ENCODE measurements at regions not wholly inside any gene's neighbourhood (a gene's known extent, or its start where the extent isn't known, plus 50 kb on each side); places are given as distances from the start of the nearest gene placed in this dataset.

DNA sequence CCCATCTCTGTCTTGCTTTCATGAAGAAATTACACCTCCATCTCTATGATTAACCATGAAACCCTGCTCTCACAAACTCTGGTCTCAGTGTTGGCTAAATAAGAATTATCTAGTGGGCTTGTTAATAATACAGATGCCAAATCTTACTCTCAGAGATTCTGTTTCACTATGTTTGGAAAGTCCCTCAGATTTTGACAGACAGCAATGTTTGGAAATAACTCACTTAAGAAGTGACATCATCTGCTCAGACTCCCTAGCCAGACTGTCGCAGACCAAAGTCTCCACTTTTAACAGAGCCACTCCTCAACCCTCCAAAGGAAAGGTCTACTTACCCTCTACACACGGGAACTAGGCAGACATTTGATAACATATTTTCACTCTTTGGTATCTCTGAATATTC lies 328.5 kb upstream of the FGF16 start:
- in situ Hi-C loops (cut with MboI; ENCODE audit: low sequenced_read_pairs): no loop called here
- H3K23ac ChIP-seq (ENCODE audit: low read depth, low read length): no peak overlapping the region
- no peak overlapping the region for H2AFZ ChIP-seq (replicated peaks; ENCODE audit: low read length, poor library complexity)
- dilution Hi-C loops (cut with HindIII; ENCODE audit: low sequenced_read_pairs, unreplicated experiment): no loop called here
- no peak overlapping the region for H2BK120ac ChIP-seq (ENCODE audit: low read depth, low read length)
- H4K8ac ChIP-seq (ENCODE audit: low read depth in 2 of 2, low read length in 2 of 2): no peak overlapping the region
- no peak overlapping the region for H3K4me3 ChIP-seq (ENCODE audit: insufficient read depth, low read depth, low read length)
- H3K18ac ChIP-seq (ENCODE audit: low read depth, low read length): no peak overlapping the region
- no peak overlapping the region for H4K91ac ChIP-seq (ENCODE audit: insufficient read depth, low read depth, low read length)
- H3K9me3 ChIP-seq (ENCODE audit: control insufficient read depth, insufficient read depth, low read length): no peaks in the 10 kb centered on the region
- intact Hi-C loops (cut with micrococcal nuclease): no loop called here
- H3K4me1 ChIP-seq (ENCODE audit: control insufficient read depth, insufficient read depth, low read length): no peaks in the 10 kb centered on the region
- H4K5ac ChIP-seq (ENCODE audit: low read depth, low read length): no peak overlapping the region
- no peak overlapping the region for H3K27ac ChIP-seq (ENCODE audit: insufficient read depth, low read length)
- WGBS, 2 experiments (ENCODE audit: extremely low coverage in 2 of 2, insufficient read length in 1 of 2): no CpG with 5 or more reads among the region's 2 CpGs
- no peaks in the 10 kb centered on the region for H4K20me1 ChIP-seq (ENCODE audit: insufficient read depth, low read length)
- DNase-seq (no peak), ATAC-seq (ENCODE audit: low read depth) (no peak)
- no peak overlapping the region for H2AK5ac ChIP-seq (ENCODE audit: low read depth, low read length)
- CTCF ChIA-PET: no interaction called here
- H3K56ac ChIP-seq (ENCODE audit: extremely low read depth, insufficient read depth, low read length): no peak overlapping the region
- BruUV-seq (replicated peaks): no TSS peak
- TF ChIP-seq CHD1 (IDR thresholded peaks at IDR 0.05; ENCODE audit: low read depth, low read length) (no peak), SMC3 (IDR thresholded peaks at IDR 0.05; ENCODE audit: low read depth, low read length) (no peak), MXI1 (IDR thresholded peaks at IDR 0.05; ENCODE audit: borderline replicate concordance, low read depth, low read length) (no peak), RAD21 (IDR thresholded peaks at IDR 0.05; ENCODE audit: low read length) (no peak), RFX5 (IDR thresholded peaks at IDR 0.05; ENCODE audit: low read depth, low read length) (no peak), RCOR1 (IDR thresholded peaks at IDR 0.05; ENCODE audit: insufficient replicate concordance, low read length) (no peak), MAZ (IDR thresholded peaks at IDR 0.05; ENCODE audit: borderline replicate concordance, low read depth, low read length) (no peak), USF2 (IDR thresholded peaks at IDR 0.05; ENCODE audit: low read depth, low read length) (no peak), FOS (IDR thresholded peaks at IDR 0.05; ENCODE audit: low read depth, low read length) (no peak), BHLHE40 (IDR thresholded peaks at IDR 0.05; ENCODE audit: low read depth, low read length) (no peak), POLR2A (IDR thresholded peaks at IDR 0.05; ENCODE audit: low read depth, low read length) (no peak), MAFK (IDR thresholded peaks at IDR 0.05; ENCODE audit: low read depth, low read length) (no peak), CEBPB (IDR thresholded peaks at IDR 0.05; ENCODE audit: low read depth, low read length) (no peak), NFE2L2 (IDR thresholded peaks at IDR 0.05; ENCODE audit: low read depth, low read length) (no peak)
- TF ChIP-seq, protein P1, sequence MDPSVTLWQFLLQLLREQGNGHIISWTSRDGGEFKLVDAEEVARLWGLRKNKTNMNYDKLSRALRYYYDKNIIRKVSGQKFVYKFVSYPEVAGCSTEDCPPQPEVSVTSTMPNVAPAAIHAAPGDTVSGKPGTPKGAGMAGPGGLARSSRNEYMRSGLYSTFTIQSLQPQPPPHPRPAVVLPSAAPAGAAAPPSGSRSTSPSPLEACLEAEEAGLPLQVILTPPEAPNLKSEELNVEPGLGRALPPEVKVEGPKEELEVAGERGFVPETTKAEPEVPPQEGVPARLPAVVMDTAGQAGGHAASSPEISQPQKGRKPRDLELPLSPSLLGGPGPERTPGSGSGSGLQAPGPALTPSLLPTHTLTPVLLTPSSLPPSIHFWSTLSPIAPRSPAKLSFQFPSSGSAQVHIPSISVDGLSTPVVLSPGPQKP (IDR thresholded peaks at IDR 0.05; ENCODE audit: borderline replicate concordance, low read depth, low read length): no peak
- TF ChIP-seq, protein P2, sequence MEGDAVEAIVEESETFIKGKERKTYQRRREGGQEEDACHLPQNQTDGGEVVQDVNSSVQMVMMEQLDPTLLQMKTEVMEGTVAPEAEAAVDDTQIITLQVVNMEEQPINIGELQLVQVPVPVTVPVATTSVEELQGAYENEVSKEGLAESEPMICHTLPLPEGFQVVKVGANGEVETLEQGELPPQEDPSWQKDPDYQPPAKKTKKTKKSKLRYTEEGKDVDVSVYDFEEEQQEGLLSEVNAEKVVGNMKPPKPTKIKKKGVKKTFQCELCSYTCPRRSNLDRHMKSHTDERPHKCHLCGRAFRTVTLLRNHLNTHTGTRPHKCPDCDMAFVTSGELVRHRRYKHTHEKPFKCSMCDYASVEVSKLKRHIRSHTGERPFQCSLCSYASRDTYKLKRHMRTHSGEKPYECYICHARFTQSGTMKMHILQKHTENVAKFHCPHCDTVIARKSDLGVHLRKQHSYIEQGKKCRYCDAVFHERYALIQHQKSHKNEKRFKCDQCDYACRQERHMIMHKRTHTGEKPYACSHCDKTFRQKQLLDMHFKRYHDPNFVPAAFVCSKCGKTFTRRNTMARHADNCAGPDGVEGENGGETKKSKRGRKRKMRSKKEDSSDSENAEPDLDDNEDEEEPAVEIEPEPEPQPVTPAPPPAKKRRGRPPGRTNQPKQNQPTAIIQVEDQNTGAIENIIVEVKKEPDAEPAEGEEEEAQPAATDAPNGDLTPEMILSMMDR (conservative IDR thresholded peaks at IDR 0.05; ENCODE audit: low read depth, low read length): no peak
- no peak overlapping the region for H2BK5ac ChIP-seq (ENCODE audit: low read depth, low read length, poor library complexity, severe bottlenecking)
- H3K9ac ChIP-seq (ENCODE audit: low read depth, low read length): no peak overlapping the region
- no peak overlapping the region for H3K4me2 ChIP-seq (ENCODE audit: low read depth, low read length)
- H2AK9ac ChIP-seq (replicated peaks; ENCODE audit: low read depth, low read length, poor library complexity): no peak overlapping the region
- H2BK20ac ChIP-seq (ENCODE audit: low read depth, low read length): no peak overlapping the region
- H2BK15ac ChIP-seq (ENCODE audit: low read depth, low read length): no peak overlapping the region
- no peaks in the 10 kb centered on the region for H3K9me1 ChIP-seq (ENCODE audit: insufficient read depth, low read length)
- POLR2A ChIA-PET (ENCODE audit: unreplicated experiment): no interaction called here
- no peak overlapping the region for H3K14ac ChIP-seq (replicated peaks; ENCODE audit: low read depth, low read length)
- H3K79me1 ChIP-seq (ENCODE audit: low read depth in 1 of 2, low read length in 2 of 2): no peaks in the 10 kb centered on the region
- H3K27me3 ChIP-seq (ENCODE audit: control insufficient read depth, insufficient read depth, low read length): no peaks in the 10 kb centered on the region
- H3K36me3 ChIP-seq (ENCODE audit: control insufficient read depth, insufficient read depth, low read length): no peaks in the 10 kb centered on the region
- H3K4ac ChIP-seq (ENCODE audit: low read depth, low read length): no peak overlapping the region

All from IMR-90 (cell line).